ENCODE measurements at regions not wholly inside any gene's neighbourhood (a gene's known extent, or its start where the extent isn't known, plus 50 kb on each side); places are given as distances from the start of the nearest gene placed in this dataset.
"Not testable (repeated sequence)": the region's sequence is repeated elsewhere in the genome, so short reads cannot be mapped to it uniquely, and the experiment has no call there.

DNA sequence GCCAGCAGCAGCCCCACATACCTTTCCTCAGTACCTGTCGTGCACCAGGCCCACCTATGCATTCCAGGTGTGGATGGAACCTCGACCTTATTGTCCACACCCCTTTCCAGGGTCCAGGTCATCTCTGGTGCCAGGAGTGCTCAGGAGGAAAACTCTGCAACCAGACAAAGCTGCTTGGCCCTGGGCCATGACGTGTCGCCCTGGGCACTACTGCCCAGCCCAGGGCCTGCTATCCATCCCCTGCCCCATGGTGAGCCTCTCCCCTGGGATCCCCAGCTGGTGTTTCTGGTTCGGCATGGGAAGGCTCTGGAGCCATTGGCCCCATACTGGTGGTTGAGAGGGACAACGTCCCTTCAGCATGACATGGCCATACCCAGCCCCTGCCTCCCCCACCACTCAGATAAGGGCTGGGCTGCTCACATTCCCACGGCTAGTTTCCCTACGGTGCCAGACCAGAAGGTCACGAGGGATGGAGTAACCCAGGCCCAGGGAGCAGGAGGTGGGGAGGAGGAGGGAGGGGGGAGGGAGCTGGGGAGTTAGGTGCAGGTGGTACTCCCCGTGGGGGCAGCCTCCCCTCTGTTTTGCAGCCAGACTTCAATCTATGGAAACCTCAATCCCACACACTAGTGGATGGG, 123.2 kb upstream of the MTLN start:
- DNase-seq (ENCODE audit: low spot score), result not testable (repeated sequence)

DNA sequence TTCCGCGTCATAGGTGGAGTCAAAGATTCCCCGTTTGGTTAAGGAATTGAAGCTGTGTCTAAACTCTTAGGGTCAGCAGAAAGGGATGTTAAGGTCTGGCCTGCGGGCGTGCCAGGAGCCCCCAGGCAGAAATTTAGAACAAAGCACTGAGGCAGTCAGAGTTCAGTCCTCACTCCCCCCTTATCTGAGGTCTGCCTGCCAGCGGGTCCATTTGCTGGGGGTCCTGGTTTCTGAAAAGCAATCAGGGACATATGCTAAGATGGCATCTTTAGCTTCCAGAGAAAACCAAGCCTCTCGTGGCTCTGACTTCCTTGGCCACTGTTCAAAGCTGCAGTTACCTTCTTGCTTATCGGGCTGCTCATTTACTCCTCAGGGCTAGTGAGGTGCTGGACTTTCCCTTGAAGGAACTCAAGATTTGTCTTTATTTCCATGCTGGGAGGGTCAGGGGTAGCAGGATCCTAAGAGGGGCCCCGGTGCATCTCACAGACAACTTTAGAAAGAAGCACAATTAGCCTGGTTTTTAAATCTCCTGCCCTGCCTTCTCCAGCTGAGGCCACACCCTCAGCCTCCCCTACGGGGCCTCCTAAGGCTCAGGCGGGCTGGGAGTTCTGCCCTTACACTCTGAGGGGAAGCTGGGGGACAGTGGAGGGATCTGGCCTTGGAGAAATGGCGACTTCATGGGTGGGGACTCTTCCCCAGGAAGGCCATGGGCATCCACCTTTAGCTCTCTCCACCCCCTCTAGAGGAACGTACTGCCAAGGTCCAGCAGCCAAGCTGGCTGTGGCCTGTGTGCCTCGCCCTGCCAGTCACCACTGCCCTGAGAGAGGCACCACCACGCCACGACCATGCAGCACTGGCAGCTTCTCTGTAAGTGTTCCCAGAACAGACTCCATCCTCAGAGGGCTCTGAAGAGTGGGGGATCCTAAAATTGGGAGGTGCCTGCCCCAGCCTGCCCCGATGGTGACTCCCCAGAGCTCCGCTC, 121.1 kb upstream of the MTLN start:
- not testable (repeated sequence) for DNase-seq (ENCODE audit: low spot score)

DNA sequence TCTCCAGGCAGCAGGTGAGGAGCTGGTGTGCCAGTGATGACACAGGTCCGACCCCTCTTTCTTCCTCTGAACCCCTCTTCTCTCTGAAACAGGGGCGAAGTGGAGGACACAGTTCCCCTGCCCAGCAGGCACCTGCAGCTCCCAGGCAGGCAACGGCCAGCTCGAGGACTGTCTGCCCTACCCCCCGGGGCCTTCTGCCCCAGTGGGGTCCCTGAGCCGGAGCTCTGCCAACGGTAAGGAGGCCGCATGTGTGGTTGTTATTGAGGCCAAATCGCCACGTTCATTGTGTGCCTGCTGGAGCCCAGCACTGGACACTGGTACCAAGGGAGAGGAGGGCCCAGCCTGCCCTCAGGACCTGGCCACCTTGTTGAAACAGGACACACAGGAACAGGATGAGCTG, 119.3 kb upstream of the MTLN start:
- DNase-seq (ENCODE audit: low spot score), result not testable (repeated sequence)

GRCh38 chr2:110329760-110330159, 117.4 kb upstream of the MTLN start:
- DNase-seq (ENCODE audit: low spot score), result not testable (repeated sequence)

DNA sequence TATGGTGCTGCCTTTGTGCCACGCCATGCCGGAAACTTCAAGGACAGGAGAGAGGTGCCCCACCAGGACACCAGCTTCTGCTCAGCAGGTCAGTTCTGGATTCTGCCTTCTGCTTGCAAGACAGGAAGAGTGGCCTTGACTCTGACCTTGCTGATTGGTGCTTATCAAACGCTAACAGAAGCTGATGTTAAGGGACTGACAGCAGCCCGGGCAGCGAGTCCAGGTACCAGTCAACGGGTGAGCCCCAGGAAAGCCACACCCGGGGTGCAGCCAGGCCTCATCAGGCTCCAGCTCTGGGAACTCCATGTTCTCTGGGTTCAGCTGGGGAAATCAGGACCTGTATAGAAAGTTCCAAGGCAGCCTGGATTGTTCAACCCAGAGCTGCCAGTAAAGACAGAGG, 116.8 kb upstream of the MTLN start:
- DNase-seq (ENCODE audit: low spot score), result not testable (repeated sequence)

DNA sequence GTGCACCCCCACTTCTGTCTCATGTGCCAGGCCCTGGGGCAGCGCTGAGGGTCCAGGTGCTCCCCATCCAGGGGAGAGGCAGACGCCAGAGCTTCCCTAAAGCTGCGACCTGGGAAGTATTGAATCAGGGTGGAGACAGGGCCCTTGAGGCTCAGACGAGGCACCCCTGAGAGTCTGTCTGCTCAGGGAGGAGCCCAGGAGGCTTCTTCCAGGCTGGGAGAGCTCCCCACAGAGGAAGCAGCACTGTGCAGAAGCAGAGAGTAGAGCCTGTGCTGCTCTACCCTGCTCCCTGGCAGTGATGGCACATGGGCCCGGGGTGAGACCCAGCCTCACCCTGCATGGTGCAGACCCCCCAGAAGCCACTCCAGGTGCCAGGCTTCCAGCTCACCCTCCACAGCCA, 116.3 kb upstream of the MTLN start:
- DNase-seq (ENCODE audit: low spot score), result not testable (repeated sequence)

GRCh38 chr2:110323832-110324231, 111.5 kb upstream of the MTLN start:
- not testable (repeated sequence) for DNase-seq (ENCODE audit: low spot score)

DNA sequence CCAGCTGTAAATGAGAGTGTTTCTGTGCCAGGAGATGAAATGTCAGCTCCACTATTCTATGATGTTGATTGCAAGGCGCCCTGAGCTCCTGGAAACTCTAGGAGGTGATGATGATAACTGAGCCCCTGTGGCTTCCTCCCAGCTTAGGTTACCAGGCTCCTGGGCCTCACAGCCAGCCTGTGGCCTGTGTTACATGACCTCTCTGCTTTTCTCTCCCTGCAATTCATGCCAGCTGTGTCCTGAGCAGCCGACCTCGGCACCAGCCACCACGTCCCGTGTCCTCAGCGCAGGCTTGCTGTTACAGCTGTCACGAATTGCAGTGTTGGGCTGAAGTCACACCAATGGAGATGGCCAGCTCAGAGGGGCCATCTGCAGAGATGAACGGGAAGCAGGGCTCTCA, 110.2 kb upstream of the MTLN start:
- DNase-seq (ENCODE audit: low spot score), result not testable (repeated sequence)

GRCh38 chr2:110320834-110321563, 108.7 kb upstream of the MTLN start:
- DNase-seq (ENCODE audit: low spot score), result not testable (repeated sequence)

DNA sequence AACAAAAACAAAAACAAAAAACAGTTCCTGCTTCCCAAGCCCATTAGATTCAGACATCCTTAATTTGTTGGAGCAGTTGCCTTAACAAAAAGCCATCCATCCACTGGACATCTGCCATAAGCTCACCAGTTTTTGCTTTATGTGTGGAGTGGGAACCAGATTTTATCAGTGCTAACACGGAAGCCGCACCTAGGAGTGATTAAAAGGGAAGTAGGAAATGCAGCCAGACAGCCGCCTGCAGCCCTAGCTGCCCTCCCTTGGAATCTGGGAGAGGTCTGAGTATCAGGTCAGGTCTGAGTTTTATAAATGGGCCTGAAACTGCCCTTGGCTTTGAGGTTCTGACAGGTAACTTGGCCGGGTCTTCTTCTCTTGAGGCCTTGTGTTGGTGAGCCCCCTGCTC, 106.6 kb upstream of the MTLN start:
- DNase-seq (ENCODE audit: low spot score), result not testable (repeated sequence)

GRCh38 chr2:110317377-110317776, 105.0 kb upstream of the MTLN start:
- DNase-seq (ENCODE audit: low spot score), result not testable (repeated sequence)

DNA sequence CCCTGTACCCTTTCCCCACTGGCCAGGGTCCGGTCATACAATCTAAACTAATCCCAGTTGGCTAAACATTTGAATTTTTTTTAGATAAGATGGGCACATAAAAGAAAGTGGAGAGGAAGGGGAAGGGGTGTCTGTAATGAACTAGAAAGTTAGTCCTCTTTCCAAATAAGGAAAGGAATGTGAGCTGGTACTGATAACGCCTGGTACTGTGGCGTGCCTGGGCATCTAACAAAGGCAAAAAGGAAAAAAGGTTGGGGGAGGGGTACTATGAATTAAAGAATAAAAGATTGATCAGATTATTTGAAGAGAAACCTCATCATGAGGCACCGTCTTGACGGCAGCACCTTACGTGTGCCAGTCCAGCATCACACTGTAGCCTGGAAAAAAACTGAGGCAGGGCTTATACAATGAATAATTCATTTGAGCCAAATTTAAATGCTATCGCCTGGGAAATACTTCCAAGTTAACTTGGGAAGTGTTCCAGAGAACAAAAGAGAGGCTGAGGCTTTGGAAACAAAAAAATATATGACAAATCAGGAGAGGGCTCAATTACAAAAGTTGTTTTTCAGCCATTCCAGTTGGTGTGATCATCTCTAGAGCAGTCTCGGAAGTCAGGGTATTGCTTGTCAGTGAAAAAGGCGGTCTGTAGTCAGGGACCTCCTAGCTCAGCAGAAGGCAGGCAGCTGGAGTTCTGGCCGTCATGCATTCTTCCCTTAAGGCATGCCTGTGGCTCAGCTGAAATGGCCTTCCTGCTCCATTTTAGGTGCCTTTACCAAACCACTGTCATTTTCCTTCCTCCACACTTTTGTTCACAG, 103.9 kb upstream of the MTLN start:
- not testable (repeated sequence) for DNase-seq (ENCODE audit: low spot score)

DNA sequence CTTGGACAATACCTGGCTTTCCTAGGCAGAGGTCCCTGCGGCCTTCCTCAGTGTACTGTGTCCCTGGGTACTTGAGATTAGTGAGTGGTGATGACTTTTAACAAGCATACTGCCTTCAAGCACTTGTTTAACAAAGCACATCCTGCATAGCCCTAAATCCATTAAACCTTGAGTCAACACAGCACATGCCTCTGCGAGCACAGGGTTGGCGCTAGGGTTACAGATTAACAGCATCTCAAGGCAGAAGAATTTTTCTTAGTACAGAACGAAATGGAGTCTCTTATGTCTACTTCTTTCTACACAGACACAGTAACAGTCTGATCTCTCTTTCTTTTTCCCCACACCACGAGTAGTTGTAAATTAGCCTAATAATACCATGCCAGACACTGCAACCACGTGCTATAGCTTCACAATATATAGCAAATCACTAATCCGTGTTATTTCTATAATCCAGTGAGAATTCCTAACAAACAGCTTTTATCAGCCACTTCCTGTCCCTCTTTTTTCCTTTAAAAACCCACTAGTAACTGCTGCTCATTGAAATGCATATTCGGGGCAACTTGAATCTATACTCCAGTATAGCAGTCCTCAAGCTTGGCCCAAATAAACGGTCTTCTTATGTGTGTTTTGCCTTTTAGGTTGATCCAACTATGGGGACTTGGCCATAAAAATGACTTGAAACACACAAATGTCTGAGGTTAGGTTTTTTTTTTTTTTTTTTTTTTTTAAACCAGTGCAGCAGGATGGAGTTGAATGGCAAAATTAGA, 102.9 kb upstream of the MTLN start:
- not testable (repeated sequence) for DNase-seq (ENCODE audit: low spot score)

DNA sequence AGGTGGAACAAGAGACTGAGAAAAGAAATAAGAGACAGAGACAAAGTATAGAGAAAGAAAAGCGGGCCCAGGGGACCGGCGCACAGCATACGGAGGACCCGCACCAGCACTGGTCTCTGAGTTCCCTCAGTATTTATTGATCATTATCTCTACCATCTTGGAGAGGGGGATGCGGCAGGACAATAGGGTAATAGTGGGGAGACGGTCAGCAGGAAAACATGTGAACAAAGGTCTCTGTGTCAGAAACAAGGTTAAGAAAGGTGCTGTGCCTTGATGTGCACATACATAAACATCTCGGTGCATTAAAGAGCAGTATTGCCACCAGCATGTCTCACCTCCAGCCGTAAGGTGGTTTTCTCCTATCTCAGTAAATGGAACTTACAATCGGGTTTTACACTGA, 102.1 kb upstream of the MTLN start:
- not testable (repeated sequence) for DNase-seq (ENCODE audit: low spot score)

DNA sequence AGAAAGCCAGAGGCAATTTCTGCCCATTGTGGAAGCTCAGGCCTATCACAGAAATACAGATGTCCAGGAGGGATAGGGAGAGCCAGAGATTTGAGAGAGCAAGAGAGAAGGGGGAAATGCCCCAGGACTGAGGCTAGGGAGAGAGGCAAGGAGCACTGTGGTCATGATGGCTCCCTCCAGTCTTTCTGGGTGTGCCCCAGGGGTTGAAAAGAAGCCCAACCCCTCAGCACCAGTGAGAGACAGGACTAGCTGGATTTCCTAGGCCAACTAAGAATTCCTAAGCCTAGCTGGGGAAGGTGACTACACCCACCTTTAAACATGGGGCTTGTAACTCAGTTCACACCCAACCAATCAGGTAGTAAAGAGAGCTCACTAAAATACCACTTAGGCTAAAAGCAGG, 100.7 kb upstream of the MTLN start:
- DNase-seq (ENCODE audit: low spot score), result not testable (repeated sequence)

DNA sequence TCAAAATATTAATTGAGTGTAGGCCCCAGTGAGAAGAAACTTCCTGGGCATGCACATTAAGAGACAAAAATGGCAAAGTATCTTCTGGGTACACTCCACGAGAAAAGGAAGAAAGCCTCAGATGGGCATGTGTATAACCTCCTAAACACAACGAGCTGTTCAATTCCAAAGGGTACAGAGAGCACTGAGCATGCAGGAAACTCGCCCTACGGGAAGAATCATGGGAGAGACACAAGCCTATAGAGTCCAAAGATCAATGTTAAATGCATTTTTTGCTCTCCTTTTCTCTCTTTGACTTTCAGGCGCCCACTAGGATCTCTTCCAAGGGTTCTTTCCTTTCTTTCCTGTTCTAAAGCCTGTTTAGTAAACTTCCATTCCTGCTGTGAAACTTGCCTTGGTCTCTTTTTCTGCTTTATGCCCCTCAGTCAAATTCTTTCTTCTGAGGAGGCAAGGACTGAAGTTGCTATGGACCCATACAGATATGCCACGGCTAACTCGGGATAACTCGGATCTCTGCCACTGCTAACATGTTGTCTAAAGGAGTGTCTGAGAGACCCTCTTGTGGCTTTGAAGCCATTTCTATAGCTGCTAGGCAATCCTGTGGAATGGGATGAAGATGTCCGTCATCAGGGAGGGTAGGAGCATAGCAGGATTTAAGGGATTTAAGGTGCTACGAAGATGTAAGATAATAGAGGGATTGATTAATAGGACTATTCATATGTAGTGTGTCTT, 99.5 kb upstream of the MTLN start:
- not testable (repeated sequence) for DNase-seq (ENCODE audit: low spot score)

GRCh38 chr2:110310988-110311475, 98.7 kb upstream of the MTLN start:
- DNase-seq (ENCODE audit: low spot score), result not testable (repeated sequence)

DNA sequence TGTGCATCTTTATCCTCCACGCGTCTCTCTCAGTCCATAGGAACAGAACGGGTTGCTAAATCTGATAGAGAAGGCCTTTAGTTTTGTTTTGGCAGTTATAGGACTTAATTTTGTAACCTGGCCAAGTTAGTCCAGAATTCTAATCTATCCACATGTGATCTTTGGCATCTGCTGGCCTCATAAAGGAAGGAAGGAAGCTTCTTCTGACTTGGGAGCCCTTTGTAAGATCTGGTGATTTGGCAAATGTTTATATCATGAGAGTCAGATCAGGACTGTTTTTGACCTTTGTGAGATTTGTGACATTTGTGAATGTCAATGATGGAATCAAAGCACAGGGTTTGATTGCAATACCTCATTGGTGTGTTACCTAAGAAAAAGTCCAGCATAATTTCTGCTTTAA, 96.4 kb upstream of the MTLN start:
- DNase-seq (ENCODE audit: low spot score), result not testable (repeated sequence)

GRCh38 chr2:110292807-110293206, 80.5 kb upstream of the MTLN start:
- not testable (repeated sequence) for DNase-seq (ENCODE audit: low spot score)
